AG04449 (cell line): ENCODE measurements at regions not wholly inside any gene's neighbourhood (a gene's known extent, or its start where the extent isn't known, plus 50 kb on each side); places are given as distances from the start of the nearest gene placed in this dataset.

Source experiments
- CTCF ChIA-PET: fragments of 350-600 bp; formaldehyde crosslinking; extraction: SDS; loops from one replicate; lab custom pipeline; 2021; ENCODE audit warnings: antibody characterized with exemption; lab: Yijun Ruan, JAX
- POLR2A ChIA-PET: fragments of 400-600, 350-600 bp; formaldehyde crosslinking; extraction: SDS; loops from one replicate; lab custom pipeline; 2020; ENCODE audit warnings: antibody characterized with exemption, inconsistent platforms; lab: Yijun Ruan, JAX
- DNase-seq: peaks from one replicate; pipeline ENCODE4 v3.0.0-alpha.2; 2010; ENCODE audit warnings: low read depth, low spot score
- H3K4me3 ChIP-seq: 2 replicates; pipeline ENCODE4 v1.5.1; 2011; ENCODE audit warnings: low read depth, mild to moderate bottlenecking, control low read depth, low read length
- CTCF ChIP-seq: IDR thresholded peaks from one replicate; pipeline ENCODE4 v1.5.1; 2011; ENCODE audit warnings: mild to moderate bottlenecking, moderate library complexity, low read length, control low read depth, inconsistent platforms; ENCODE audit not compliant: insufficient read depth; ENCODE audit errors: missing control alignments

- no peak overlapping the region for H3K4me3 ChIP-seq
Measured at GRCh38 chr16:51854401-51854951, 692.5 kb downstream of the TOX3 start.

GRCh38 chr16:51853586-51853985 lies 693.4 kb downstream of the TOX3 start:
- POLR2A ChIA-PET = no interaction called here
- DNase-seq = no peak
- CTCF ChIA-PET = no interaction called here
- no peak overlapping the region for H3K4me3 ChIP-seq
- no peak for TF ChIP-seq CTCF

More at GRCh38 chr16:51854401-51854951, 692.5 kb downstream of the TOX3 start:
- ChIA-PET POLR2A (no interaction called here), CTCF (no interaction called here)
- no peak for TF ChIP-seq CTCF
- DNase-seq = peak; percentile 7

- no peak for DNase-seq
- ChIA-PET POLR2A (no interaction called here), CTCF (no interaction called here)
- H3K4me3 ChIP-seq = no peak overlapping the region
- TF ChIP-seq CTCF = no peak
Measured at GRCh38 chr16:51852892-51853291, 694.1 kb downstream of the TOX3 start.

- POLR2A ChIA-PET = no interaction called here
- CTCF ChIA-PET = no interaction called here
- no peak for TF ChIP-seq CTCF
- H3K4me3 ChIP-seq = no peak overlapping the region
- DNase-seq = no peak
Measured at GRCh38 chr16:51851111-51851510, 695.8 kb downstream of the TOX3 start.

- no peak for DNase-seq
- H3K4me3 ChIP-seq = no peak overlapping the region
- CTCF ChIA-PET = no interaction called here
- TF ChIP-seq CTCF = no peak
- POLR2A ChIA-PET = no interaction called here
Measured at GRCh38 chr16:51849715-51850114, 697.2 kb downstream of the TOX3 start.

GRCh38 chr16:51845586-51846305 lies 694.7 kb upstream of the SALL1 start:
- CTCF ChIA-PET = interaction anchor here (1.2 kb wide), 1 partner anchor 9 kb away, joined by 4 read pairs; no protein-coding TSS in a partner anchor

More at GRCh38 chr16:51845586-51846305, 694.7 kb upstream of the SALL1 start:
- no peak overlapping the region for H3K4me3 ChIP-seq
- TF ChIP-seq CTCF = no peak
- POLR2A ChIA-PET = no interaction called here
- DNase-seq = no peak
